ENCODE measurements at regions not wholly inside any gene's neighbourhood (a gene's known extent, or its start where the extent isn't known, plus 50 kb on each side); places are given as distances from the start of the nearest gene placed in this dataset.
"Not testable (repeated sequence)": the region's sequence is repeated elsewhere in the genome, so short reads cannot be mapped to it uniquely, and the experiment has no call there.

- no peak for DNase-seq (ENCODE audit: low spot score)
Measured at GRCh38 chr20:29296256-29297230, 1960.9 kb upstream of the DEFB115 start.

GRCh38 chr20:29297411-29298270 lies 1959.8 kb upstream of the DEFB115 start:
- DNase-seq (ENCODE audit: low spot score), result no peak

- DNase-seq (ENCODE audit: low spot score), result no peak
Measured at GRCh38 chr20:29298271-29298590, 1959.2 kb upstream of the DEFB115 start.

- DNase-seq (ENCODE audit: low spot score), result no peak
Measured at GRCh38 chr20:29298759-29299613, 1958.5 kb upstream of the DEFB115 start.

GRCh38 chr20:29299811-29300578 lies 1957.5 kb upstream of the DEFB115 start:
- no peak for DNase-seq (ENCODE audit: low spot score)

GRCh38 chr20:29300579-29301551 lies 1956.6 kb upstream of the DEFB115 start:
- DNase-seq (ENCODE audit: low spot score), result no peak

GRCh38 chr20:29301624-29302259 lies 1955.7 kb upstream of the DEFB115 start:
- DNase-seq (ENCODE audit: low spot score), result no peak

- no peak for DNase-seq (ENCODE audit: low spot score)
Measured at GRCh38 chr20:29302979-29303644, 1954.4 kb upstream of the DEFB115 start.

GRCh38 chr20:29306390-29307072 lies 1950.9 kb upstream of the DEFB115 start:
- DNase-seq (ENCODE audit: low spot score), result no peak

- not testable (repeated sequence) for DNase-seq (ENCODE audit: low spot score)
Measured at GRCh38 chr20:29307484-29307883, 1950.0 kb upstream of the DEFB115 start.

GRCh38 chr20:29308956-29309355 lies 1948.5 kb upstream of the DEFB115 start:
- DNase-seq (ENCODE audit: low spot score), result not testable (repeated sequence)

- DNase-seq (ENCODE audit: low spot score), result not testable (repeated sequence)
Measured at GRCh38 chr20:29309481-29309880, 1948.0 kb upstream of the DEFB115 start.

- not testable (repeated sequence) for DNase-seq (ENCODE audit: low spot score)
Measured at GRCh38 chr20:29311046-29311445, 1946.4 kb upstream of the DEFB115 start.

- DNase-seq (ENCODE audit: low spot score), result not testable (repeated sequence)
Measured at GRCh38 chr20:29312679-29313078, 1944.8 kb upstream of the DEFB115 start.

- DNase-seq (ENCODE audit: low spot score), result no peak
Measured at GRCh38 chr20:29313481-29313880, 1944.0 kb upstream of the DEFB115 start.

GRCh38 chr20:29314294-29314693 lies 1943.2 kb upstream of the DEFB115 start:
- no peak for DNase-seq (ENCODE audit: low spot score)

GRCh38 chr20:29318871-29319461 lies 1938.5 kb upstream of the DEFB115 start:
- DNase-seq (ENCODE audit: low spot score), result no peak

GRCh38 chr20:29319725-29320124 lies 1937.7 kb upstream of the DEFB115 start:
- no peak for DNase-seq (ENCODE audit: low spot score)
